Activated T-cell treated with anti-CD3 and anti-CD28 coated beads, Interleukin-2, amount 50 U/mL, for 4 hours (primary cell): ENCODE measurements at regions not wholly inside any gene's neighbourhood (a gene's known extent, or its start where the extent isn't known, plus 50 kb on each side); places are given as distances from the start of the nearest gene placed in this dataset.

ENCODE experiments used
- ATAC-seq, 2 donors: fragments of 200-7000 bp; cut with Tn5 transposase; one replicate each; pipeline ENCODE4 v1.10.0; 2021
- DNase-seq: peaks from one replicate; pipeline ENCODE4 v3.0.0-alpha.2; 2020
- H3K27me3 Mint-ChIP-seq: one replicate; pipeline ENCODE4 v1.8.0; 2021; ENCODE audit warnings: low read depth, mixed read lengths
- H3K36me3 Mint-ChIP-seq: one replicate; pipeline ENCODE4 v1.8.0; 2022; ENCODE audit warnings: mixed read lengths; ENCODE audit not compliant: insufficient read depth
- H3K4me1 Mint-ChIP-seq: one replicate; pipeline ENCODE4 v1.8.0; 2021; ENCODE audit warnings: low read depth, mixed read lengths
- H3K4me3 Mint-ChIP-seq: one replicate; pipeline ENCODE4 v1.8.0; 2021; ENCODE audit warnings: mild to moderate bottlenecking, moderate library complexity, mixed read lengths
- H3K9me3 Mint-ChIP-seq: one replicate; pipeline ENCODE4 v1.8.0; 2021; ENCODE audit warnings: mixed read lengths

- Mint-ChIP-seq H3K4me1 (peaks cover 13% of the 10 kb centered on the region), H3K4me3 (no peak overlapping the region)
- ATAC-seq = no peak
These were observed 244.2 kb downstream of the TLE3 start for GRCh38 chr15:69853544-69853951.

GRCh38 chr15:69854001-69854400 lies 243.7 kb downstream of the TLE3 start:
- peaks cover 15% of the 10 kb centered on the region for H3K4me1 Mint-ChIP-seq
- H3K4me3 Mint-ChIP-seq = no peak overlapping the region
- H3K36me3 Mint-ChIP-seq = no peaks in the 10 kb centered on the region
- H3K9me3 Mint-ChIP-seq = no peaks in the 10 kb centered on the region
- ATAC-seq = no peak
- DNase-seq = no peak
- H3K27me3 Mint-ChIP-seq = peaks cover 4% of the 10 kb centered on the region

More at GRCh38 chr15:69853544-69853951, 244.2 kb downstream of the TLE3 start:
- peaks cover 5% of the 10 kb centered on the region for H3K27me3 Mint-ChIP-seq
- DNase-seq = no peak
- H3K36me3 Mint-ChIP-seq = no peaks in the 10 kb centered on the region
- no peaks in the 10 kb centered on the region for H3K9me3 Mint-ChIP-seq

- Mint-ChIP-seq H3K4me3 (no peak overlapping the region), H3K36me3 (no peaks in the 10 kb centered on the region), H3K27me3 (peaks cover 2% of the 10 kb centered on the region), H3K9me3 (no peaks in the 10 kb centered on the region), H3K4me1 (peaks cover 15% of the 10 kb centered on the region)
- no peak for ATAC-seq
- no peak for DNase-seq
These were observed 243.1 kb downstream of the TLE3 start for GRCh38 chr15:69854521-69855181.

- no peaks in the 10 kb centered on the region for H3K9me3 Mint-ChIP-seq
- DNase-seq (no peak), ATAC-seq (no peak)
- H3K4me1 Mint-ChIP-seq = peaks cover 15% of the 10 kb centered on the region
- no peak overlapping the region for H3K4me3 Mint-ChIP-seq
- peaks cover 3% of the 10 kb centered on the region for H3K27me3 Mint-ChIP-seq
- H3K36me3 Mint-ChIP-seq = no peaks in the 10 kb centered on the region
These were observed 242.3 kb downstream of the TLE3 start for GRCh38 chr15:69855258-69856000.

GRCh38 chr15:69857250-69857649 lies 240.5 kb downstream of the TLE3 start:
- no peak for DNase-seq
- Mint-ChIP-seq H3K27me3 (peaks cover 4% of the 10 kb centered on the region), H3K9me3 (no peaks in the 10 kb centered on the region), H3K4me3 (no peak overlapping the region), H3K36me3 (no peaks in the 10 kb centered on the region), H3K4me1 (peaks cover 15% of the 10 kb centered on the region)
- ATAC-seq = no peak

GRCh38 chr15:69857686-69858391 lies 239.9 kb downstream of the TLE3 start:
- no peaks in the 10 kb centered on the region for H3K36me3 Mint-ChIP-seq
- peaks cover 4% of the 10 kb centered on the region for H3K27me3 Mint-ChIP-seq
- no peak overlapping the region for H3K4me3 Mint-ChIP-seq
- peaks cover 15% of the 10 kb centered on the region for H3K4me1 Mint-ChIP-seq
- ATAC-seq (no peak), DNase-seq (no peak)
- no peaks in the 10 kb centered on the region for H3K9me3 Mint-ChIP-seq

GRCh38 chr15:69858456-69858855 lies 239.3 kb downstream of the TLE3 start:
- H3K36me3 Mint-ChIP-seq = no peaks in the 10 kb centered on the region
- ATAC-seq = no peak
- no peak overlapping the region for H3K4me3 Mint-ChIP-seq
- peaks cover 4% of the 10 kb centered on the region for H3K27me3 Mint-ChIP-seq
- peaks cover 15% of the 10 kb centered on the region for H3K4me1 Mint-ChIP-seq
- no peak for DNase-seq
- no peaks in the 10 kb centered on the region for H3K9me3 Mint-ChIP-seq

GRCh38 chr15:69859866-69860265 lies 237.9 kb downstream of the TLE3 start:
- no peaks in the 10 kb centered on the region for H3K36me3 Mint-ChIP-seq
- peaks cover 15% of the 10 kb centered on the region for H3K4me1 Mint-ChIP-seq
- no peak for ATAC-seq
- no peak overlapping the region for H3K4me3 Mint-ChIP-seq
- peaks cover 4% of the 10 kb centered on the region for H3K27me3 Mint-ChIP-seq
- DNase-seq = no peak
- H3K9me3 Mint-ChIP-seq = no peaks in the 10 kb centered on the region

- H3K4me1 Mint-ChIP-seq = peaks cover 15% of the 10 kb centered on the region
- no peak overlapping the region for H3K4me3 Mint-ChIP-seq
- DNase-seq (no peak), ATAC-seq (no peak)
- no peaks in the 10 kb centered on the region for H3K36me3 Mint-ChIP-seq
- H3K27me3 Mint-ChIP-seq = peaks cover 4% of the 10 kb centered on the region
- H3K9me3 Mint-ChIP-seq = no peaks in the 10 kb centered on the region
These were observed 237.4 kb downstream of the TLE3 start for GRCh38 chr15:69860321-69860720.

GRCh38 chr15:69860921-69861320 lies 236.8 kb downstream of the TLE3 start:
- H3K4me1 Mint-ChIP-seq = peaks cover 15% of the 10 kb centered on the region
- no peak overlapping the region for H3K4me3 Mint-ChIP-seq
- DNase-seq (no peak), ATAC-seq (no peak)
- no peaks in the 10 kb centered on the region for H3K9me3 Mint-ChIP-seq
- H3K36me3 Mint-ChIP-seq = no peaks in the 10 kb centered on the region
- H3K27me3 Mint-ChIP-seq = peaks cover 4% of the 10 kb centered on the region

GRCh38 chr15:69861331-69862171 lies 236.2 kb downstream of the TLE3 start:
- DNase-seq (no peak), ATAC-seq (no peak)
- H3K9me3 Mint-ChIP-seq = no peaks in the 10 kb centered on the region
- peaks cover 15% of the 10 kb centered on the region for H3K4me1 Mint-ChIP-seq
- H3K4me3 Mint-ChIP-seq = no peak overlapping the region
- no peaks in the 10 kb centered on the region for H3K36me3 Mint-ChIP-seq
- peaks cover 4% of the 10 kb centered on the region for H3K27me3 Mint-ChIP-seq

- no peak overlapping the region for H3K4me3 Mint-ChIP-seq
- ATAC-seq (no peak), DNase-seq (no peak)
- peaks cover 9% of the 10 kb centered on the region for H3K4me1 Mint-ChIP-seq
- no peaks in the 10 kb centered on the region for H3K36me3 Mint-ChIP-seq
- peaks cover 4% of the 10 kb centered on the region for H3K27me3 Mint-ChIP-seq
- H3K9me3 Mint-ChIP-seq = no peaks in the 10 kb centered on the region
These were observed 235.2 kb downstream of the TLE3 start for GRCh38 chr15:69862540-69862939.

GRCh38 chr15:69863446-69863845 lies 234.3 kb downstream of the TLE3 start:
- Mint-ChIP-seq H3K4me3 (no peak overlapping the region), H3K4me1 (peaks cover 3% of the 10 kb centered on the region), H3K36me3 (no peaks in the 10 kb centered on the region), H3K9me3 (no peaks in the 10 kb centered on the region), H3K27me3 (peaks cover 4% of the 10 kb centered on the region)
- DNase-seq (no peak), ATAC-seq (no peak)

GRCh38 chr15:69865369-69865768 lies 232.3 kb downstream of the TLE3 start:
- Mint-ChIP-seq H3K4me3 (no peak overlapping the region), H3K36me3 (no peaks in the 10 kb centered on the region), H3K27me3 (peaks cover 6% of the 10 kb centered on the region), H3K9me3 (no peaks in the 10 kb centered on the region), H3K4me1 (no peaks in the 10 kb centered on the region)
- DNase-seq (no peak), ATAC-seq (no peak)
